Suprapubic skin (tissue), 4 donors: ENCODE measurements at regions not wholly inside any gene's neighbourhood (a gene's known extent, or its start where the extent isn't known, plus 50 kb on each side); places are given as distances from the start of the nearest gene placed in this dataset.

Experiments used
- DNase-seq, 2 donors: peaks; one replicate each; pipeline ENCODE4 v3.0.0-alpha.2; 2019; ENCODE audit warnings: low spot score in 2 of 2
- H3K27ac ChIP-seq: fragments of 200-600 bp; sonication (generic); one replicate; pipeline ENCODE4 v1.5.1; 2019
- H3K27me3 ChIP-seq: fragments of 200-600 bp; sonication (generic); one replicate; pipeline ENCODE4 v1.5.1; 2019
- H3K36me3 ChIP-seq: fragments of 200-600 bp; sonication (generic); one replicate; pipeline ENCODE4 v1.5.1; 2019
- H3K4me1 ChIP-seq: fragments of 200-600 bp; sonication (generic); one replicate; pipeline ENCODE4 v1.5.1; 2019
- H3K4me3 ChIP-seq: fragments of 200-600 bp; sonication (generic); one replicate; pipeline ENCODE4 v1.5.1; 2019; ENCODE audit warnings: mild to moderate bottlenecking
- H3K9me3 ChIP-seq: fragments of 200-600 bp; sonication (generic); one replicate; pipeline ENCODE4 v1.5.1; 2019
- CTCF ChIP-seq, 2 donors: fragments of 200-600 bp in 1 of 2; fragments of 450-650 bp in 1 of 2; sonication (generic) in 1 of 2; IDR thresholded peaks; one replicate each; pipeline ENCODE4 v1.5.1; 2016 to 2019; ENCODE audit warnings: antibody characterized with exemption in 2 of 2, mild to moderate bottlenecking in 1 of 2, moderate library complexity in 1 of 2
- EP300 ChIP-seq: sonication (generic); formaldehyde crosslinking; IDR thresholded peaks from one replicate; pipeline ENCODE4 v1.6.1; 2017; ENCODE audit warnings: antibody characterized with exemption
- POLR2A ChIP-seq, 2 donors: fragments of 450-650 bp; IDR thresholded peaks; one replicate each; pipeline ENCODE4 v1.6.1; 2017; ENCODE audit warnings: antibody characterized with exemption in 2 of 2, mild to moderate bottlenecking in 2 of 2, moderate library complexity in 2 of 2
- POLR2AphosphoS5 ChIP-seq, 3 donors: sonication (generic); formaldehyde crosslinking; IDR thresholded peaks; one replicate each; pipeline ENCODE4 v1.6.1; 2017; ENCODE audit warnings: antibody characterized with exemption in 3 of 3
- WGBS: methylation state at CpG from one replicate; pipeline ENCODE4 v1.1.5; 2018; 5-methylcytosine and 5-hydroxymethylcytosine counted together

- no peak overlapping the region for H3K4me3 ChIP-seq
- no peaks in the 10 kb centered on the region for H3K36me3 ChIP-seq
- 11% methylated on average over 4 of the region's 4 CpGs for WGBS
- TF ChIP-seq POLR2AphosphoS5 (IDR thresholded peaks at IDR 0.05): no peak
- TF ChIP-seq CTCF (IDR thresholded peaks at IDR 0.05): no peak
- TF ChIP-seq EP300: no peak
- no peak for TF ChIP-seq POLR2A (IDR thresholded peaks at IDR 0.05)
- H3K27me3 ChIP-seq: no peaks in the 10 kb centered on the region
- H3K9me3 ChIP-seq: no peaks in the 10 kb centered on the region
- no peak overlapping the region for H3K27ac ChIP-seq
- no peaks in the 10 kb centered on the region for H3K4me1 ChIP-seq
- DNase-seq: no peak
Observed at GRCh38 chr3:36227980-36228379, 152.3 kb upstream of the STAC start.

- 84% methylated on average over 1 of the region's 1 CpG for WGBS
- Histone ChIP-seq H3K4me1 (no peaks in the 10 kb centered on the region), H3K9me3 (no peaks in the 10 kb centered on the region), H3K36me3 (no peaks in the 10 kb centered on the region), H3K27ac (no peak overlapping the region), H3K4me3 (no peak overlapping the region), H3K27me3 (no peaks in the 10 kb centered on the region)
- no peak for DNase-seq
- TF ChIP-seq POLR2AphosphoS5 (IDR thresholded peaks at IDR 0.05) (no peak), POLR2A (IDR thresholded peaks at IDR 0.05) (no peak), EP300 (no peak), CTCF (IDR thresholded peaks at IDR 0.05) (no peak)
Observed at GRCh38 chr3:36229496-36229895, 150.8 kb upstream of the STAC start.

- no peaks in the 10 kb centered on the region for H3K4me1 ChIP-seq
- no peak overlapping the region for H3K4me3 ChIP-seq
- TF ChIP-seq EP300: no peak
- TF ChIP-seq CTCF (IDR thresholded peaks at IDR 0.05): no peak
- no peak for TF ChIP-seq POLR2A (IDR thresholded peaks at IDR 0.05)
- TF ChIP-seq POLR2AphosphoS5 (IDR thresholded peaks at IDR 0.05): no peak
- peaks cover 6% of the 10 kb centered on the region for H3K9me3 ChIP-seq
- H3K27ac ChIP-seq: no peak overlapping the region
- H3K27me3 ChIP-seq: no peaks in the 10 kb centered on the region
- H3K36me3 ChIP-seq: no peaks in the 10 kb centered on the region
- no peak for DNase-seq
Observed at GRCh38 chr3:36232797-36233489, 147.4 kb upstream of the STAC start.

GRCh38 chr3:36244728-36245127 is 135.6 kb upstream of the STAC start:
- WGBS: 98% methylated on average over 1 of the region's 1 CpG
- no peaks in the 10 kb centered on the region for H3K4me1 ChIP-seq
- no peak for TF ChIP-seq POLR2AphosphoS5 (IDR thresholded peaks at IDR 0.05)
- TF ChIP-seq EP300: no peak
- no peak for TF ChIP-seq POLR2A (IDR thresholded peaks at IDR 0.05)
- TF ChIP-seq CTCF (IDR thresholded peaks at IDR 0.05): no peak
- H3K9me3 ChIP-seq: no peaks in the 10 kb centered on the region
- H3K4me3 ChIP-seq: no peak overlapping the region
- H3K27ac ChIP-seq: no peak overlapping the region
- no peaks in the 10 kb centered on the region for H3K36me3 ChIP-seq
- no peak for DNase-seq
- H3K27me3 ChIP-seq: no peaks in the 10 kb centered on the region

GRCh38 chr3:36248374-36248773 is 131.9 kb upstream of the STAC start:
- Histone ChIP-seq H3K27me3 (no peaks in the 10 kb centered on the region), H3K27ac (no peak overlapping the region), H3K4me1 (no peaks in the 10 kb centered on the region), H3K36me3 (no peaks in the 10 kb centered on the region), H3K4me3 (no peak overlapping the region), H3K9me3 (peaks cover 6% of the 10 kb centered on the region)
- DNase-seq: no peak
- 63% methylated on average over 3 of the region's 3 CpGs for WGBS
- no peak for TF ChIP-seq POLR2AphosphoS5 (IDR thresholded peaks at IDR 0.05)
- no peak for TF ChIP-seq POLR2A (IDR thresholded peaks at IDR 0.05)
- no peak for TF ChIP-seq EP300
- TF ChIP-seq CTCF (IDR thresholded peaks at IDR 0.05): no peak
